Endothelial cell (in vitro differentiated cells): ENCODE measurements at regions not wholly inside any gene's neighbourhood (a gene's known extent, or its start where the extent isn't known, plus 50 kb on each side); places are given as distances from the start of the nearest gene placed in this dataset.
A peak's percentile ranks its signal among the peaks of the same experiment; 100 is the strongest.

Experiments
- DNase-seq: peaks from one replicate; pipeline ENCODE4 v3.0.0; 2021; ENCODE audit warnings: low spot score
- H3K27ac Mint-ChIP-seq: one replicate; pipeline ENCODE4 v1.8.0; 2021; ENCODE audit warnings: mixed read lengths, inconsistent platforms; ENCODE audit not compliant: unreplicated experiment
- H3K27me3 Mint-ChIP-seq: one replicate; pipeline ENCODE4 v1.8.0; 2021; ENCODE audit warnings: mild to moderate bottlenecking, moderate library complexity, mixed read lengths, inconsistent platforms; ENCODE audit not compliant: unreplicated experiment
- H3K36me3 Mint-ChIP-seq: one replicate; pipeline ENCODE4 v1.8.0; 2021; ENCODE audit warnings: mild to moderate bottlenecking, low read depth, mixed read lengths, inconsistent platforms; ENCODE audit not compliant: unreplicated experiment
- H3K4me1 Mint-ChIP-seq: one replicate; pipeline ENCODE4 v1.8.0; 2021; ENCODE audit warnings: mild to moderate bottlenecking, mixed read lengths, inconsistent platforms; ENCODE audit not compliant: unreplicated experiment
- H3K4me3 Mint-ChIP-seq: one replicate; pipeline ENCODE4 v1.8.0; 2021; ENCODE audit warnings: mild to moderate bottlenecking, mixed read lengths, inconsistent platforms; ENCODE audit not compliant: unreplicated experiment
- H3K9me3 Mint-ChIP-seq: one replicate; pipeline ENCODE4 v1.8.0; 2021; ENCODE audit warnings: mixed read lengths, inconsistent platforms; ENCODE audit not compliant: unreplicated experiment
- TF ChIP-seq, protein P1 (sequence below): fragments of 200-600 bp; sonication (generic); IDR thresholded peaks from one replicate; pipeline ENCODE4 v1.5.0; 2021; ENCODE audit warnings: antibody characterized with exemption; ENCODE audit not compliant: unreplicated experiment

DNA sequence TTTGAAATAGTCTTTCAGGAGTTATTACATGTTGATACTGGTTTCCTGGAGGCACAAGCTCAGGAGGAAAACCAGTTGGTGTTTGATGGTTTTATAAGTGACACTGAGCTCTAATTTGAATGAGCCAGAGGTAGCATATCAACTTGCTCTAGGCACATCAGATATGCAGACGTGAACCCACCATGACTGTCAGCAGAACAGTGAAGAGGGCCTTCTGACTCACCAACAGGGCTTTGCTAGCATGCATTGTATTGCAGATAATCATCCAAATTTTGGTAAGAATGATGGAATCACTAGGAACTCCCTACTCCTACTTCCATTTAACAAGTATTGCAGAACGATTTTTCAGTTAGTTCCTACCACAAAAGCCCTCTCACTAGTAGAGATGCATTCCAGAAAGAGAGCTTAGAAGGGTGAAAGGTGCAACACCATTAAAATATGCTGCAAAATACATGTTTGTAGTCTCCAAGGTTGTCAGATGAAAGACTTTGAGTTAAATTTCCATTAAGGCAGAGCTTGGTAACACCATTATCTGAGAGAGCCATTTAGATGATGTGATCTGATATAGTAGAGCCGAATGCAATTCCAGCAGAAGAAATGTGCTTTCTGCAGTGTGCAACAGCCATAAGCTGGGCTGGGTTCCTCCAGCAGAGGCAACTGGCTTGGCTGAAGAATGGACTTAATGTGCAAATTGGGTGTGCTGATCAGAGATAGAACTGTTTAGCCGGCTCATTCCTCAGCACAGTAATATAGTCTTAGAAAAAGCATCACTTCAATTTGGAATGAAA is 968.7 kb upstream of the ADGRB3 start:
- H3K4me1 Mint-ChIP-seq, result no peaks in the 10 kb centered on the region
- H3K27ac Mint-ChIP-seq, result no peak overlapping the region
- no peak overlapping the region for H3K4me3 Mint-ChIP-seq
- TF ChIP-seq, protein P1, sequence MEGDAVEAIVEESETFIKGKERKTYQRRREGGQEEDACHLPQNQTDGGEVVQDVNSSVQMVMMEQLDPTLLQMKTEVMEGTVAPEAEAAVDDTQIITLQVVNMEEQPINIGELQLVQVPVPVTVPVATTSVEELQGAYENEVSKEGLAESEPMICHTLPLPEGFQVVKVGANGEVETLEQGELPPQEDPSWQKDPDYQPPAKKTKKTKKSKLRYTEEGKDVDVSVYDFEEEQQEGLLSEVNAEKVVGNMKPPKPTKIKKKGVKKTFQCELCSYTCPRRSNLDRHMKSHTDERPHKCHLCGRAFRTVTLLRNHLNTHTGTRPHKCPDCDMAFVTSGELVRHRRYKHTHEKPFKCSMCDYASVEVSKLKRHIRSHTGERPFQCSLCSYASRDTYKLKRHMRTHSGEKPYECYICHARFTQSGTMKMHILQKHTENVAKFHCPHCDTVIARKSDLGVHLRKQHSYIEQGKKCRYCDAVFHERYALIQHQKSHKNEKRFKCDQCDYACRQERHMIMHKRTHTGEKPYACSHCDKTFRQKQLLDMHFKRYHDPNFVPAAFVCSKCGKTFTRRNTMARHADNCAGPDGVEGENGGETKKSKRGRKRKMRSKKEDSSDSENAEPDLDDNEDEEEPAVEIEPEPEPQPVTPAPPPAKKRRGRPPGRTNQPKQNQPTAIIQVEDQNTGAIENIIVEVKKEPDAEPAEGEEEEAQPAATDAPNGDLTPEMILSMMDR, result no peak
- no peak for DNase-seq
- no peaks in the 10 kb centered on the region for H3K36me3 Mint-ChIP-seq
- H3K9me3 Mint-ChIP-seq, result no peaks in the 10 kb centered on the region
- no peaks in the 10 kb centered on the region for H3K27me3 Mint-ChIP-seq

DNA sequence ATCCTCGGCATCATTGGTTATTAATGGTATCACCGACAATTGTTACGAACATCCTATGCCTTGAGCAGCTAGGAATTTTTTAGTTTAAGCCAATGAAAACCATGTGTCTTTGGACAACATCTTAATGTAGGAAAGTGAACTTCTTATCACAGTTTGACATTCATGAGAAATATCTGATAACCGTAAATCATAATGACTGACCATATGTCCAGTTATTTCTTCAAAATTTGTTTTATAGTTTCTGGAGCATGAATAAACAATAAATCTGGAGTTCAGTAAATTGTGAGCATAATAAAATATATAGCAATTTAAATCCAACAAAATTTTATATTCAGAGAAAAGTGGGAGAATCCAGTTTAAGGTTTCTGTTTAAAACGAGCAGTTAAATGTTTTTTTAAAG is 970.1 kb upstream of the ADGRB3 start:
- Mint-ChIP-seq H3K27ac (no peak overlapping the region), H3K4me1 (no peaks in the 10 kb centered on the region), H3K36me3 (no peaks in the 10 kb centered on the region), H3K4me3 (no peak overlapping the region), H3K9me3 (no peaks in the 10 kb centered on the region), H3K27me3 (no peaks in the 10 kb centered on the region)
- no peak for DNase-seq
- TF ChIP-seq, protein P1, result no peak

DNA sequence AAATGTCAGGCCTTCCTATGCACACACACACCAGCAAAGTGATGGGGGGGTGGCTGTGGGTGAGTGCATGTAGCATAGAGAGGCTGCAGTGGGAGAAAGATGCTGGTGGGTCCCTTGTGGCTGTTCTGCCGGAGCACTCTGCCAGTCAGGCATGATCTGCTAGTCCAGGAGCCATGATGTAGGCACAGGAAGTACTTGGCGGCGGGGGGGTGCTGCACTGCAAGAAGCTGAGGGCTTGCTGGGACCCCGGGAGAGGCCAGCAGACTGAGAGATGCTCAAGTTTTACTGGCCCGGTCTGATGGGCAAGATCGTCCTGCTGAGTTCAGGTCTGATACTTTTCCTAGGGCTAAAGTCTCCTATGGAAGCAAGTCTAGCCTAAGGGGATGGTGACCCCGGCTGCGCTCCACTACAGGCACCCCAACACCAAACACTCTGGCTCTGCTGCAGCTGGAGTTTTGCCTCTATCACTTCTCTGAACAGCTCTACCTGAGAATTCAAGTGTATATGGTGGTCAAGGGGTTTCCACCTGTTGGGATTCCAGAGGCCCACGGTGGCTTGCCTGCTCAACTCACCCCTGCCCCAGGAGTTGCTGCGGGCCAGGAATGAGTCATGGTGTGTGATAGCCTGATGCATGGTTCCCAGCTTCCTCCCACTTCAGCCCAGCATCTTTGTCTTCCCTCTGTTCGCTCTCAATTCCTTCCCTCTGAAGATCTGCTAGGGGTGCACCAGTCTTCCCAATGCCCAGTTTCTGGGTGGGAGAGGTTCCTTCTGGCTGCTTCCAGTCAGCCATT is 971.8 kb upstream of the ADGRB3 start:
- DNase-seq, result peak; percentile 3
- Mint-ChIP-seq H3K4me1 (no peaks in the 10 kb centered on the region), H3K4me3 (no peak overlapping the region), H3K27ac (no peak overlapping the region), H3K9me3 (no peaks in the 10 kb centered on the region), H3K27me3 (no peaks in the 10 kb centered on the region), H3K36me3 (no peaks in the 10 kb centered on the region)
- TF ChIP-seq, protein P1, result no peak

DNA sequence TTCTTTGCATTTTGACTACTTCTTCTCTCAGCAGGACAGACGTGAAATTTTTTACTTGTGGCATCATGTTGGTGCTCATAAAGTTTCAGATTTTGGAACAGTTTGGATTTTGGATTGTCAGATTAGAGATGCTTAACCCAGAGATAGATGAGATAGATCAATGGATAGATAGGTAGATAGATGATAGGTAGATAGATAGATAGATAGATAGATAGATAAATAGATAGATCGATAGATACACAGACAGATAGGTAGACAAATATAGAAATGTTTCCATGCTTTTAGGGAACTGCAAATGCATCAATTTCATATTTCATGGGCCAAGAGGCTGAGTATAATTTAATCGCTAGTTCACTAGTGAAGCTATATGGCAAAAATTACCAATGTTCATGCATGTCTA is 981.5 kb upstream of the ADGRB3 start:
- H3K4me3 Mint-ChIP-seq, result no peak overlapping the region
- H3K9me3 Mint-ChIP-seq, result no peaks in the 10 kb centered on the region
- no peak for DNase-seq
- H3K27ac Mint-ChIP-seq, result no peak overlapping the region
- H3K4me1 Mint-ChIP-seq, result no peaks in the 10 kb centered on the region
- H3K27me3 Mint-ChIP-seq, result no peaks in the 10 kb centered on the region
- no peaks in the 10 kb centered on the region for H3K36me3 Mint-ChIP-seq
- TF ChIP-seq, protein P1, result no peak

DNA sequence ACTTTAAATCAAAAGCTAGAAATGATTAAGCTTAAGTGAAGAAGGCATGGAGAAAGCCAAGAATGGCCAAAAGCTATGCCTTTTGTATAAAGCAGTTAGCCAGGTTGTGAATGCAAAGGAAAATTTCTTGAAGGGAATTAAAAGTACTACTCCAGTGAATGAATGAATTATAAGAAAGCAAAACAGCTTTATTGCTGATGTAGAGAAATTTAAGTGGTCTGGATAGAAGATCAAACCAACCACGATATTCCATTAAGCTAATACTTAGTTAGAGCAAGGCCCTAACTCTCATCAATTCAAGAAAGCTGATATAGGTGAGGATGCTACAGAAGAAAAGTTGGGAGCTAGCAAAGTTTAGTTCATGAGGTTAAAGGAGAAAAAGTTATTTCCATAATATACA is 988.5 kb upstream of the ADGRB3 start:
- no peak overlapping the region for H3K4me3 Mint-ChIP-seq
- DNase-seq, result no peak
- TF ChIP-seq, protein P1, result no peak
- H3K27me3 Mint-ChIP-seq, result no peaks in the 10 kb centered on the region
- no peaks in the 10 kb centered on the region for H3K4me1 Mint-ChIP-seq
- H3K36me3 Mint-ChIP-seq, result no peaks in the 10 kb centered on the region
- H3K27ac Mint-ChIP-seq, result no peak overlapping the region
- no peaks in the 10 kb centered on the region for H3K9me3 Mint-ChIP-seq
